ENCODE measurements at regions not wholly inside any gene's neighbourhood (a gene's known extent, or its start where the extent isn't known, plus 50 kb on each side); places are given as distances from the start of the nearest gene placed in this dataset.

DNA sequence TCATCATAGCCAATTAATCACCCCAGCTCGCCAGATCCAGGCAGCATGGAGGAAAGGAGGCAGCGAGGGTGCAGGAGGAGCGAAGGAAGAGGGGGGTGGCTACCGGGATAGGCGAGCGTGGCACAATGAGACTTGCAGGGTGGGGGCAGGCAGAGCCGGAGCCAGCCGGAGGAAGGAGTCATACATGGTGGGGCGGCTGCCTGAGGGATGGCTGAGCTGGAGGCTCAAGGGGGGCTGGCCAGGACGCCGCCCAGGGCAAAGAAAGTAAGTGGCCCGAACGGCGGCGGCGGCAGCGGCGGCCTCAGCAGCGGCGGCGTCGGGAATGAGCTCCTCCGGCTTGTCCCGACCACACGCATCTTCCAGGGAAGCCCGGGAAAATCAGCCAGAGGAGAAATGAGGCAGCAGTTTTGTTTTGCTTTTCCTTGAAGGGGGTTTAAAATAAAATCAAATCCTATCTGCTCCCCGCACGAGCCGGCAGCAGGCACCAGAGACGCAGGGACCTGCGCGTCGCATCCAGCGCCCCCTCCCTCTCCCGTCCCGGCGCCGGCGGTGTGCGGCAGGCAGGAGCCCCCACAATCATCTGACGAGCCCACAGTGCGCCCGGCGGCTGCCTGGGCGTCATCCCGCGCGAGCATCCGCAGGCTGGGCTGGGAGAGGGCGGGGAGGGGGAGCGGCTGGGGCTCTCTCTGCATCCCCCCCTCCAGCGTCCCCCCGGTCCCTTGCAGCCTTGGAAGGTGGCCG is 263.6 kb downstream of the CTTN start:
- TF ChIP-seq, protein P1, sequence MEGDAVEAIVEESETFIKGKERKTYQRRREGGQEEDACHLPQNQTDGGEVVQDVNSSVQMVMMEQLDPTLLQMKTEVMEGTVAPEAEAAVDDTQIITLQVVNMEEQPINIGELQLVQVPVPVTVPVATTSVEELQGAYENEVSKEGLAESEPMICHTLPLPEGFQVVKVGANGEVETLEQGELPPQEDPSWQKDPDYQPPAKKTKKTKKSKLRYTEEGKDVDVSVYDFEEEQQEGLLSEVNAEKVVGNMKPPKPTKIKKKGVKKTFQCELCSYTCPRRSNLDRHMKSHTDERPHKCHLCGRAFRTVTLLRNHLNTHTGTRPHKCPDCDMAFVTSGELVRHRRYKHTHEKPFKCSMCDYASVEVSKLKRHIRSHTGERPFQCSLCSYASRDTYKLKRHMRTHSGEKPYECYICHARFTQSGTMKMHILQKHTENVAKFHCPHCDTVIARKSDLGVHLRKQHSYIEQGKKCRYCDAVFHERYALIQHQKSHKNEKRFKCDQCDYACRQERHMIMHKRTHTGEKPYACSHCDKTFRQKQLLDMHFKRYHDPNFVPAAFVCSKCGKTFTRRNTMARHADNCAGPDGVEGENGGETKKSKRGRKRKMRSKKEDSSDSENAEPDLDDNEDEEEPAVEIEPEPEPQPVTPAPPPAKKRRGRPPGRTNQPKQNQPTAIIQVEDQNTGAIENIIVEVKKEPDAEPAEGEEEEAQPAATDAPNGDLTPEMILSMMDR (IDR thresholded peaks at IDR 0.05): no peak
- TF ChIP-seq POLR2A (IDR thresholded peaks at IDR 0.05): no peak
